NOMO-1 treated with DMSO at 0.1 percent for 48 hours (cell line): ENCODE measurements at regions not wholly inside any gene's neighbourhood (a gene's known extent, or its start where the extent isn't known, plus 50 kb on each side); places are given as distances from the start of the nearest gene placed in this dataset.

ENCODE experiments used
- DNase-seq: peaks from one replicate; lab custom pipeline; 2025; ENCODE audit not compliant: unreplicated experiment; lab: John Stamatoyannopoulos, UW

GRCh38 chr11:88231894-88232482 lies 56.7 kb upstream of the RAB38 start:
- peak; percentile 1 for DNase-seq

DNA sequence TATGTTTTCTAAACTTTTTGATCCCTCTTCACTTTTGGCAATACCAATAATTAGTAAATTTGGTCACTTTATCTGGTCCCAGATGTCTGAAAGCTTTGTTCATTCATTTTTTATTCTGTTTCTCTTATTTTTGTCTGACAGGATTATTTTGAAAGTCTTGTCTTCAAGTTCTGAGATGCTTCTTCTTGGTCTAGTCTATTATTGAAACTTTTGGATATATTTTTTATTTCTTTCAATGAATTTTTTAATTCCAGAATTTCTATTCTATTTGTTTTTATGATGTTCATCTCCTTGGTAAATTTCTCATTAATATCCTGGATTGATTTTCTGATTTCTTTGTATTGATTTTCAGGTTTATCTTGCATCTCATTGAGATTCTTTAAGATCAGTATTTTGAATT lies 54.1 kb upstream of the RAB38 start:
- DNase-seq, result no peak
